HG03442 (cell line): ENCODE measurements at regions not wholly inside any gene's neighbourhood (a gene's known extent, or its start where the extent isn't known, plus 50 kb on each side); places are given as distances from the start of the nearest gene placed in this dataset.

Source experiments
- ATAC-seq: cut with Tn5 transposase; IDR thresholded peaks from one replicate; pipeline ENCODE4 v1.9.1; 2021; ENCODE audit warnings: mild to moderate bottlenecking, moderate library complexity; ENCODE audit not compliant: unreplicated experiment

- ATAC-seq, result no peak
Measured at GRCh38 chr12:4137015-4137414, 136.5 kb upstream of the CCND2 start.

GRCh38 chr12:4135919-4136605 is 137.5 kb upstream of the CCND2 start:
- peak; percentile 90 for ATAC-seq

DNA sequence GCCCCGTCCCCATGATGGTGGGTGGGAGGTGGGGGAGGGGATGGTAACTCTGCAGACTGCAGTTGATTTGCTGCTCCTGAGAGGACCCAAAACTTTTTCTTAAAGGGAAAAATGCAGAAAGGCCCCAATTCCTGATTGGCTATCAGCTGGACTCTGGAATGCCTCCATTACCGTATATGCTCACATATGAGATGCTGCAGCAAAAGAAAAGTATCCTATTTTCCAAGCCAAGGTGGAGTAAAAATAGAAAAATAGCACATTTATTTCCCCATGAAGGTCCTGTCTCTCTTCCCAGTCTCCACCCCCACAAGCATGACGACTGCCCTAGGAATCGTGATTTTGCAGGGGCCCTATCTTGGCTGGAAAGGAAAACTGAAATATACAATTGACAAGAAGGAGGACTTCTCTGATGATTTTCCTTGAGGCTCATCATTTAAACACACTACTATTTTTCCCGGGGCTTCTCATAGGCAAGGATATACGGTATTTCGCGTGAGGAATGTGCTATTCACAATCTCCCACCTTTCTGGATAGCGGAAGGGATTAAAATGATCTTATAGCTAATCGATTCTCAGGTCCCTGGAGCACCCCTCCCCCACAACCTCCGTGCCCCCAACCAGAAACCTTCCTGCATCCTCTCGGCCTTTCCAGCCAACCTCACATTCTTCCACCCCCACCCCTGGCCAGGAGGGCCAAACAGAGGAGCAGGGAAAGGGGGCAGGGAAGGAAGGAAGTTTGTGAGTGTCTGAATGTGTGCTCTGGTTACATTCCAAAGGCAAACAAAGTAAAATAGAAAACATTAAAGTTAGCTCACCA is 138.9 kb upstream of the CCND2 start:
- ATAC-seq, result no peak

- ATAC-seq, result no peak
Measured at GRCh38 chr12:4133636-4134447, 139.7 kb upstream of the CCND2 start.

GRCh38 chr12:4133029-4133428 is 140.5 kb upstream of the CCND2 start:
- no peak for ATAC-seq

DNA sequence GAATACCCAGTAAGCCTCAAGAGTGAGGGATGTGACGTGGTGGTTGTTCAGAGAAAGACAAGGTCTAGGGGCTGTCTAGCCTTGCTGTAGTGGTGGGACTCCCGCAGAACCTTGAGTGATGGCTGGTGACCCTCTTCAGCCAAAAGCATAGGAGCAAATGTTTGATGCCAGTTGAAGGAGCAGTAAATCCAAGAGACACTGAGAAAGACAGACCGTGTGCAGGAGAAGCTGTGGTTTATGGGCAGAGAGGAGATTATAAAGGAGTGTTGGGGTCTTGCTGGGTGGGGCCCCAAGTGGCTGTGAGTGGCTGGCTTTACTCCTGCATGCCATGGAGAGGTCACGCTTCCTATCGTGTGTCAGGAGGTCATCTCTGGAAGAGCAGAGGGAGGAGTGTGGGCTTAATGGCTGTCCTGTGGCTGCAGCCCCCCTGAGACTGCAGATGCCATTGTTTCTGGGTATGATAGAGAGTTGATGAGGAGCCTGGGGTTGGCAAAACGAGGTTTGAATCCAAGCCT is 152.0 kb upstream of the CCND2 start:
- ATAC-seq, result no peak

DNA sequence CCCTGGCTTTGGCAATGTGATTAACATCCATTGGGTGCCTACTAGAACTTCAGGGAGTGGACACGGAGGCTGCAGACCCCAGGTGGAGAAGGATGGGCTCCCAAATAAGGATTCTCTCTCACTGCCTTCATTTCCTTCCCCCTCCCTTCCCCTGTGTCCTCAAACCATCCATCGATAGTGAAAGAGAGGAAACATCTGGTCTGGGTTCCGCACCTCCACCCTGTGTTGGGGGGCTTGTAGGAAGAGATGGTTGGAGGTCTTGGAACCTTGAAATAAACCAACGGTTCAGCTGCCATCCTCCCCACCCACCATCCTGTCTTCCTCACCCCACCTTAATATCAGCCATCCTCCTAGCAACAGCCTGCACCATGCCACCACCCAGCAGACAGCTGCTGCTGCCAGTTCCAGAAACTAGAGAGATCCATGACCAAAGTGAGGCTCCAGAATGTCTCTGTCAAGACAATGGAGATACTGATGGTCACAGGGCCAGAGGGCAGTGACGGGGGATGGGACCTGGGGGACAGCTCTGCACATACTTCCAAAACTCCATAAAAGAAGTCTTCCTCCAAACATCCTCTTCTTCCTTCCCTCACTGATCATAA is 153.1 kb upstream of the CCND2 start:
- ATAC-seq, result no peak

DNA sequence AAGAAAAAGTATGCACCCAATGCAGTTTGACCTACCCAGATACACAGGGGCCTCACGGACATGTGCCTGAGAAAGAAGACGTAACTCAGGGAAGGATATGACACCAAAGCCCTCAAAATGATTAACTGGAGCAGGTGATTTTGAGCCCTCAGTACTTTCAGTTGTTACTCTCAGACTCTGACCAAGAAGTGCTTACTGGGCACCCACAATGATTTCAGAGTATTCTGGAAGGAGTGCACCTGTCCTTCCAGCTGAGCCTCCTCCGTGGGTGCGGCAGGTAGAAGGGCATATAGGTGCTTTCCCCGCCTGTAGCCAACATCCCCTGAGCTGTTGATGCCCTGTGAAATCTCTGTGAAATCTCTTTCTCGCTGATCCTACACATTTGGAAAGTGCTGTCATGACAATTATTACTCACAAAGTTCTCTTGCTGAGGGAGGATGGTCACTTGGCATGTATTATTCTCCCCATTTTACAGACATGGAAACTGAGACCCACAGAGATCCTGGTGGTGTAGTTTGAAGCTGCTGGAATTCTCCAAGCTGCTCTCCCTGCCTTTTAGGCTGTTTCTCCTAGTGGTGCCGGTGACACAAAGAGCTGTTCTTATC is 154.3 kb upstream of the CCND2 start:
- peak; percentile 63 for ATAC-seq

- ATAC-seq, result peak; percentile 3
Measured at GRCh38 chr12:4118601-4119156, 154.9 kb upstream of the CCND2 start.

DNA sequence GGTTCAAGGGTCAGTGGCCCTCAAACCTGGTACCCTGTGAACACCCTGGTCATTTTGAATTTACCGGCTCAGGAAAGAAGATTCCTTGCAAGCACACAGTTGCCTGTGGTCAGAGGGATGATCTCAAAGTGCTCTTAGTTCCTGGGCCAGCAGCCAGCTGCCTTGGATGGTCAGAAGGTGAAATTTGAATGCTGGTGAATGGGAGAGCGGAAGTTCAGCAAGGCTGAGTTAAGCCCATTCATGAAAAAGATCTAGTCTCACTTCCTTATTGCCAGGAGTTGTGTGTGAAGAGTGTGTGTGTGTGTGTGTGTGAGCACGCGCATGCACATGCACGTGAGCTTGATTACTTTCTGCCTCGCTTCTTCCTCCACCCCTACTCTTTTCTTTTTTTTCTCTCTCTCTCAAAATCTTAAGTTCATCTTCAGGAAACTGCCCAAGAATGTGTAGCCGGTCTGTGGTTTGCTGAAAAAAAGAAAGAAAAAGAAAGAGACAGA is 155.5 kb upstream of the CCND2 start:
- no peak for ATAC-seq

- ATAC-seq, result no peak
Measured at GRCh38 chr12:4117386-4118016, 156.1 kb upstream of the CCND2 start.

- ATAC-seq, result no peak
Measured at GRCh38 chr12:4116251-4117111, 157.1 kb upstream of the CCND2 start.

DNA sequence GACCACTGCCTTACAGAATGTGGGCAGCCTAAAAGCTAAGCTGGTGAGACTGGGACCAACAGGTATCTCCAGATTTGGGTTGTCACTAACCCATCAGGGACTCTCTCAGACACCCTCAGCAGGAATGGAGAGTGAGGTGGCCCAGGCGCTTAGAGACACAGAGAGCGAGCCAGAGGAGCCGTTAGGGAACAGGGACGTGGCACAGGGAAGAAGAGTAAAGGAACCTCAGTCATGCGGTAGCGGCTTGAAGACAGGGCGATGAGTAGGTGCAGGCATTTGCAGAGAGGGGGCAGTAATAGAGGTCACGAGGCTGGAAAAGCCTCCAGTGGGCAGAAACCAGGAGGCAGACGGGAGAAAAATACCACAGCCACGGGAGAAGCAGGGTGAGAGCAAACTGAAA is 158.0 kb upstream of the CCND2 start:
- no peak for ATAC-seq

- ATAC-seq, result no peak
Measured at GRCh38 chr12:4114986-4115385, 158.6 kb upstream of the CCND2 start.

DNA sequence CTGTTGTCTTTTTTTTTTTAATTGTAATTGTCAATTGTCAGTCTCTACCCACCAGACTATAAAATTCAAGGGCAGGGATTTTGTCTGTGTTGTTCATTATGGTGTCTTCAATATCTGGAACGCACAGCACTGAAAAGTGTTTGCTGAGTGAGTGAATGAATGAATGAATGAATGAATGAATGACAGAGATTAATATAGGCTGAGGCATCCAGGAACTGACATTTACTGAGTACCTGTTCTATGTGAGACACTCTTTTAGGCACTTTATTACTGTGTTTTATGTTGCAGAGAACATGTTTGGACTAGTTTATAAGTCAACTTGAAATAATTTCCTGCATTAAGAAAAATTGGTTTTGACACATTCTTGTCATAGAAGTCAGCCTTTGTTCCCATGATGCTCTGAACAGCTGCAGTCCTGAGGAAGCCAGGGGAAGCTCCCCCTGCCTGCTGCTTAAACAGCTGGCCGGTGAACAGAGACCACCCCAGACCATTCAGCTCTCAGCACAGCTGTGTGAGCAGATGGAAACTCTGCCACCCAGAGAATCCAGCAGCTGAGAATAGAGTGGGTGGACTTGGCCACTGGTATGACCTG is 160.7 kb upstream of the CCND2 start:
- ATAC-seq, result no peak

- ATAC-seq, result peak; percentile 35
Measured at GRCh38 chr12:4112290-4112689, 161.3 kb upstream of the CCND2 start.

DNA sequence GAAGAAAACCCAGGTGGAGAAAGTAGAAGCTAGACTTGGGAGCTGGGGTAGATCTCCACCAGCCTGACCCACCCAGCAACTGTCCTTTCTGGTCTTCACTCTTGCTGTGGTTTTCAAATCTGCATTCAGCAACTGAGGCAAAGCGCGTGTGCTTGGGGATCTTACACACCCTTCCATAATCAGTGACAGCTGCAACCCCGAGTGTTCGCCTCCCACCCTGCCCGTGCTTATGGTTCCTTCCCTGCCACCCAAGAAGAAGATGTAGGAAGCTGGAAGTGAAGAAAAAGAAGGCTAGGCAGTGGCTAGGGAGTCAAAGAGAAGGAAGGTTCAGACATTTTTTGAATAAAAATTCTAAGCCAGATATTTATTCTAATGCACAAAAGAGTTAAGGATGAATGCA is 162.6 kb upstream of the CCND2 start:
- no peak for ATAC-seq

DNA sequence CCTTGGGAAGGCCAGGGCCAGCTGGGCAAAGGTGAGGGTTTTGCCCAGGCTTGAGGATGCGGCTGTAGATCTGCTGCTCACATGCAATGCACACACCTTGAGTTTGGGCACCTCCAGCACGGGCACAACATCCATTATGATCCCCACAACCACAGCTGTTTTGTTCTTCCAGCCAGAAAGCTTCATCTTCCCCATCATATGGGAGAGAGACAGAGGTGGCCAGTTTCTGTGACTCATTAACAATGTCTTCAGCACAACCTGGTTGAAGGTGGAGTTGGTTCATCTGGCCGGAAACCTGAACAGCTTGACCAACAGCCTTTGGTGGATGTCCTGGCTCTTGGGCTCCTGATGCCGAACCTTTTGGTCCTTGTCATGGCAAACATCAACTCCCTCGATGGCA is 163.7 kb upstream of the CCND2 start:
- no peak for ATAC-seq
